ENCODE measurements at regions not wholly inside any gene's neighbourhood (a gene's known extent, or its start where the extent isn't known, plus 50 kb on each side); places are given as distances from the start of the nearest gene placed in this dataset.

DNA sequence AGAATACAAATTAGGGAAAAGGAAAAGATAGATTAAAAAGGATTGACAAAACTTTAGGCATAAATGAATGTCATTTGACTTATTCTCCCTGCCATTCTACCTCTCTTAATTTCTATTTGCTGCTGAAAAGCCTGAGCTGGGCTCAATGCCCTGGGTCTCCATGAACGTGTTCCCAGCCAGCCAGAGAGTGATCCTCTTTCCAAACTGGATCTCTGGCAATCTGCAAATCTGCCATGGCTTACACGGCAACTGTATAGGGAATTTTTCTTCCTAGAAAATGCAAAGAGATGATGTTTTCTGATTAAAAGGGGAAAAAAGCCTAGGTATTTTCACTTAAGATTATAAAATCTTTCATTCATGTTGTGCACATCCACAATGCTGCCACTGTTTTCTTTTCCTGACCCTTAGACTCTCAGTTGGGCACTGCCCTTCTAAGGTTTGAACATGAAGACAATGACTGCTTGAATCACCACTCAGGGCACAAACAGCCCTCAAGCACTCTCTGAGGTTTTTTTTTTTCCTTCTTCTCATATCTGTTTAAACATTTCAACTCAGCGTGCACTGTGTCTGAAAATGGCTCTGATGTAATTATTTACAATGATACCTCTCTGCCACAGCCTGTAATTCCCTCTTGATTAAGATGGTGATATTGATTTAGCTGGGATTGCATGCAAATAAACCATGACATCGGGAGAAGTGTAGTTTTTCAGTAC is 60.3 kb downstream of the DACT1 start:
- no peak for DNase-seq

DNA sequence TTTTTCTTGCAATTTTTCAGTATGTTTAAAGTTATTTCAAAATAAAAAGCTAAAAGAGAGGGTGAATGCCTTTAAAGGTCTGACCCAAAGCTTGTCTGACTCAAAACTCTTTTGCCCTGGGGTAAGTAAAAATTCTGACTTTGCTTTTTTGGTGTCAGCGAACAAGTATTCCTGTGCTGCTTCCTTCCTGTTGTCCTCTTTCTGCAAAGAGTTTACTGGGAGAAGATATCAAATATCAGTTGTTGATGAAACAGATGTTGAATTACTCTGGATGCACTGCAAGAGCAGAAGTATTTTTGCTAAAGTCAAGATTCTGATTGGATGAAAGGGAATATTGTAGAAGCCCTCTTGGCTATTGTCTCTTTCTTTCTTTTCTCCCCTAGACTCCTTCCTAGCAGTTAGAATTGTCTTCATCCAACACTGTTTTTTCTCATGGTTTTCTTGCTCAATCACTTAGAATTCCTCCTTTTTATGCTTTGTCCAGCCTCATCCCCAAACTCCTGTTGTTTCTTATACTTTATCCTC is 62.0 kb downstream of the DACT1 start:
- DNase-seq = no peak

DNA sequence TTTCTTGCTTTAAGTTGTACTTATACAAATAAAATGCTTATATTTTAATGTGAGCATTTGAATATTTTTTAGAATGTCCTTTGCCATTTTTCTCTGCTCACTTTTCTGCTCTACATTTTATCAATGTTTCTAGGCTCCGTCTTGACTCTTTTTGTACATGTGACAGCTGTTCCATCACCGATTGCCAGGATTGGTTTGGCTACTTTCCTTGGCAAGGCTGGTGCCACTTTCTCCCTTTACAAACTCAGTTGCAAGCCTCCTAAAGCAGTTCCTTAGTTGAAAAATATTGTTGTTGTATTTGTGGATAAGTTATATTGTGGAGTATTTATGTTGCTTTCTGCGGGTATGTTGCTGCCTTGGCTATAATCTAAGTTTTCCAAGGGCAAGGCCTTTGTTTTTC is 63.4 kb downstream of the DACT1 start:
- no peak for DNase-seq

DNA sequence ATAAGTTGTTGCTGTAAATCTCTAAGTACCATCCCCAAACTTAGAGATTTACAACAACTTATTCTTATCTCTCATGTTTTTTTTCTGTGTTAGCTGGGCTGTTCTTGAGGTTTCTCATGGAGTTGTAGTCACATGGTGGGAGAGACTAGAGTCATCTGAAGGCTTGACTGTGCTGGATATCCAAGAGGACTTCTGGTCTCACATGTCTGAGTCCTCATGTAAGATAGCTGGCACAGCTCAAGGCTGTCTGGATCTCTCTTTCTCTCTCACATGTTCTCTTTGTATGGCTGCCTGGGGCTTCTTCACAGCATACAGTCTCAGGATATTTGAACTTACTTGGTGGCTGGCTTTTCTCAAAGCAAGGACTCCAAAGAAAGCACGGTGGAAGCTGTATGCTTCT is 63.8 kb downstream of the DACT1 start:
- no peak for DNase-seq

DNA sequence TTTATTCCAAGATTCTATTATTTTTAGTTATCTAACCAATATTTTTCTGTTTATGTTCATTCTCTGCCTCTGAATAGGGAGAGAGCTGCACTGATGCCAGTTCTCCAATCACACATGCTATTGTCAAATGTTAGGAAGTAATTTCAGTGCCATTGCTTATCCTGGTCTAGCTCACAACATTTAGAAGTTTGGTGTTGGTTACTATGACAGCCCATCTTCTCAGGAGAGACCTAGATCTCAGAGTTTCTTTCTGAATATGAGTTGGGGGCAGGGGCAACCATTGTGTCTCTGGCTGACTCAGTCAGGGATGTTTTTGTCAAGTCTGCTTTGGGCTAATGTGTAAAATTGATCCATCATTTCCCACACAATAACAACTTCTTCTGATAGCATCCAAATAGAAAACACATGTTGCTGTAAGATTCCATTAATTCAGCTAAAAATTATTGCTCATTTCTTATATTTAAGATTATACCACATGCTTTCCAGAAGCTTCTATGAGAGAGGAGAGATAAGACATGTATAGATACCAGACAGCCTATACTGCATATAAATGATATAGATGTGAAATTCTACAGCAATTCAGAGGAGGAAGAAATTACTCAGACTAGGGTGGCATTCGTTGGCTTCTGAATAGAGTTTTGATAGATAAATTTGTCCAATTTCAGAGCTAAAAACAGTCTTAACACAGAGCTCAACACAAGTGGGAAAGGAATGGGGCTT is 64.8 kb downstream of the DACT1 start:
- DNase-seq = no peak

DNA sequence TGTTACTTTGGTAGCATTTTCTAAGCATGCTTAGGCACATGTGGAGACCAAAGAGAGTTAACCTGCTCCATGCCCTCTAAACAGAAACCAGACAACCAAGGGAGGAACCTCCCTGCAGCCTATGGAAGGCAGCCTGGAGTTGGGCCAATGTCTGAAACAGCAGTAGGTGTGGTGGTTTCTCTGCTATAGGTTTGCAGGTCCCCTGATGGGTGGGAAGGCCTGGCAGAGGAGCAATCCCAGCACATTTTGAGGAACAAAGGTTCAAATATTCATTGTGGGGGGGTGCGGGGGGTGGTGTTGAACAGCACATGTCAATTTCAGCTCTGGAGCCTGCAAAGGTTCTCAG is 65.4 kb downstream of the DACT1 start:
- DNase-seq = no peak

DNA sequence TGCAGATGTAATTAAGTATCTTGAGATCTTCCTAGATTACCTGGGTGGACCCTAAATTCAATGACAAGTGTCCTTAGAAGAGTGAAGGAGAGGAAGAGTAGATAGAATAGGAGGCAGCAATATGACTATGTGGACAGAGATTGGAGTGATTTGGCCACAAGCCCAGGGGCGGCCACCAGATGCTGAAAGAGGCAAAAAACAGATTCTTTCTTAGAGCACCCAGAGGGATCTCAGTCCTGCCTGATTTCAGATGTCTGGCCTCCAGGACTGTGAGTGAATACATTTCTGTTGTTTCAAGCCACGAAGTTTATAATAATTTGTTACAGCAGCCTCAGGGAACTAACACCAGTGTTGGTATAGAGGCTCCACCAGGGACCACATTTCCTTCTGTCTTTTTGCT is 67.3 kb downstream of the DACT1 start:
- no peak for DNase-seq

DNA sequence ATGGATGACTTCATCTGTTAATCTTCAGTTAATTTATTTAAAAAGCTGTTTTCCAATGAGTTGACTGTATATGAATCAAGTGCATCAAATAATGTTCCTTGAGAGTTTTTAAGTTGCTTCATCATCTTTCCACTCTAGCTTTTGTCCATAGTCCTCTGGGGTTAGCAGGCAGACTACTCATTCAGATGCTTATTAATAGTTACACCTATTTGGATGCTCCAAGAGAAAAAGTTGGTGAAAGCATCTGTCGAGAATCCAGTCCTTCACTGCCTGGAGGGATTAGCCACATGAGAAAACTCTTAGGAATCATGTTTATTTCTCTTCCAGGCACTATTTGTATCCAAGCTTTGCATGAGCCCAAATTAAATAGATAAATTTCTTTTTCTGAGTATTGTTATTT is 70.2 kb downstream of the DACT1 start:
- DNase-seq = no peak

DNA sequence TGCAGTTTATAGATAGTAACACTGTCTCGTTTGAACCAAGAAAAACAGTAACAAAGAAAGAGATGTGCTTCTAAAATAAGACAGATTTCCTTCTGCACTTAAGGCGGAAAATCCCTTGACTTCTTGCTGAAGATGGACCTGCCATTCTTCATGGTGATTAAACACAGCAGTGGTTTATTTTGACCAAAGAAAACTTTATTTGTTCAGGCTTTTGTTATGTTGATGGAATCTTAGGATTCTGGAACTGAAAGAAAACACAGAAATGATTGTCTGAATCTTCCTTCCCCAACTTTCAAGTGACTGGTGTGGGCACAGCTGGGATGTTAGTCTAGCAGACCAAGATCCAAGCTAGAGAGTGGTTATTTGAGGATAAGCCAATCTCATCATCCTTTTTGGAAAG is 72.2 kb downstream of the DACT1 start:
- no peak for DNase-seq

DNA sequence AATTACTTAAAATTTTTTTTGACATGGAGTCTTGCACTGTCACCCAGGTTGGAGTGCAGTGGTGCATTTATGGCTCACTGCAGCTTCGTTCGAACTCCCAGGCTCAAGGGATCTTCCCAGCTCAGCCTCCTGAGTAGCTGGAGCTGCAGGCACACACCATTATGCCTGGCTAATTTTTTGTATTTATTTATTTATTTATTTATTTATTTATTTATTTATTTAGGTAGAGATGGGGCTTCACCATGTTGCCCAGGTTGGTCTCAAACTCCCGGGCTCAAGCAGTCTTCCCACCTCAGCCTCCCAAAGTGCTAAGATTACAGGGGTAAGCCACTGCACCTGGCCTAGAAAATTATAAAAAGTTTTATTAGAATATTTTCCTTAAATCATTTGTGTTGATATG is 73.6 kb downstream of the DACT1 start:
- no peak for DNase-seq

DNA sequence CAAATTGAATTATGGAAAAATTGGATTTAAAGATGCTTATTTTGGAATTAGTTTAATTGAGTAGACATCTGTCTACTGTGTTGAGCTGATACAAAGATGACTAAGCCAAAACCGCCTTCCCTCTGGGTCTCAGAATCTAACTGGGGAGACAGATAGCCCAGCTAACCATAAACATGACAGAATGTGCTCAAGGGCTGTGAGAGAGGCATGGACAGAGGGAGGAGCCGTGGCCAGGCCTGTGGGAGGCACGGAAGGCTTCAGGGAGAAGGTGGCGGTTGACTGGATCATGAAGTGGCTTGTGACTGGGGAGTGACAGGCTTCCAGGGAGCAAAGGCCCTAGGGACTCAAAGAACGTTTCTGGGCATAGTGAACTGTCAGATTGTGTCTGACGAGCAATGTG is 74.6 kb downstream of the DACT1 start:
- no peak for DNase-seq

DNA sequence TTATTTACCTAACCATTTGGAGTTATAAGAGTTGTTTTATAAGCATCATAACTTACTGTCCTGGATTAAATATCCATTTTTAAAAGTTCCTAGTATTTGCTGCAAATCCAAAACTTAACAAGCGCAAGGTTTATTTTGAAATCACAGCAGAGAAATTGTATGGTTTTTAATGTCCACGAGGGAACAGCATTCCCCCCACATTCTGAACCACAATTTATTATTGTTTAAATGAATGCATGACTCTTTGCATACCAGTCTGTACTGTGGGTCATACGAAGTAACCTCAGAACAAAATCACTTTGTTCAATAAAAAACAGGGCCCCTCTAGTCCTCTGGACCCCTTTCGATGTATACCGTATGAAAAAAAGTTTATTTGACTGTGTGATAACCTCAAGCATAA is 75.9 kb downstream of the DACT1 start:
- DNase-seq = no peak

DNA sequence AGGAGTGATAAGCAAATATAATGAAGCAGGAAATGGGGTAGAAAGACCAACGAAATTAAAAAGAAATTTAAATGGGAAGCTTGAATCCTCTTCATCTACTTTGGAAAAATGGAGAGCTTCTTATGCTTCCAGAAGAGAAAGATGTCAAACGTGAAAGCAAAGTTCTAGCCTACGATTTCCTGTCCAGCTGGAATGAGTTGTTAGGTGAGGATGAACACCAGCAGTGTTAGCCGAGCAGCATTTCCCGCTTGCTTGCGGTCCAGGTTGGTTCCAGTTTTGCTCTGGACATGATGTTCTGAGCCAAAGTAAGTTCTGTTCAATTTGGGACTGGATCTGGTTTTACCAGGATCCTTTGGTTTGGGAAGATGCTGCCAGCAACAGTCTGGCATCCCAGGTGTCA is 78.9 kb downstream of the DACT1 start:
- no peak for DNase-seq

DNA sequence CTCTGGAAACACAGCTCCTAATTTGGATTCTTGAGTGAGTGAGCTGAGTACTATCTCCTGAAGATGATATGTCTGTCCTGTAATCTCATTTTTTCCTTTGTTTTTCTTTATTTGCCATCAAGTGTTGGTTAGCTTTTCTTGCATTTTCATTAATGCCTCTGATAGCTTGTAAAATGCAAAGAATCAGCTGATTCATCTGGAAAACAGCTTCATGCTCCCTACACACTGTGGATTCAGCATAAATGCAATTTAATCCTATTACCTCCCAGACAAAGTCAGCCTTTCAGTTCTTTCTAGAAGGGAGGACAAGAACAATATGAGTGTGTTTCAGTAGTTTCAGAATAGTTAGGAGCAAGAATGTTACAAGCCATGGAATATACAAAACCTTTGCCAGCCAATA is 79.4 kb downstream of the DACT1 start:
- no peak for DNase-seq

DNA sequence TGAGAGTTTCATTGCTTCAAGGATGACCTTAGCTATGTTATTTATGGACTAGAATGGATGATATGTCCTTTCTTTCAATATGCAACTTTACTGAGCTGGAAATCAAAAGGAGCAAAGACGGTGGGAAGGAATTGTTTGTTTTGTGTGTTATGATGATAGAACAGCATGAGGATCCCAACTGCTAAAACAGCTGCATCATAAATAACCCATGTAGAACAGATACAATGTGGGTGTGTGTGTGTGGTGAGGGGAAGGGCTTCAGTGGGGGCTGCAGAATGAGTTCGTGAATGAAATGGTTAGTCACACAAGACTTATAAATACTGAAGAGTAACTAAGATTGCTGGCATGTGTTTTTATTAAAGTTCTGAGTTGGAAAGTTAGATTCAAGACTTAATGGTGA is 80.1 kb downstream of the DACT1 start:
- DNase-seq = no peak

DNA sequence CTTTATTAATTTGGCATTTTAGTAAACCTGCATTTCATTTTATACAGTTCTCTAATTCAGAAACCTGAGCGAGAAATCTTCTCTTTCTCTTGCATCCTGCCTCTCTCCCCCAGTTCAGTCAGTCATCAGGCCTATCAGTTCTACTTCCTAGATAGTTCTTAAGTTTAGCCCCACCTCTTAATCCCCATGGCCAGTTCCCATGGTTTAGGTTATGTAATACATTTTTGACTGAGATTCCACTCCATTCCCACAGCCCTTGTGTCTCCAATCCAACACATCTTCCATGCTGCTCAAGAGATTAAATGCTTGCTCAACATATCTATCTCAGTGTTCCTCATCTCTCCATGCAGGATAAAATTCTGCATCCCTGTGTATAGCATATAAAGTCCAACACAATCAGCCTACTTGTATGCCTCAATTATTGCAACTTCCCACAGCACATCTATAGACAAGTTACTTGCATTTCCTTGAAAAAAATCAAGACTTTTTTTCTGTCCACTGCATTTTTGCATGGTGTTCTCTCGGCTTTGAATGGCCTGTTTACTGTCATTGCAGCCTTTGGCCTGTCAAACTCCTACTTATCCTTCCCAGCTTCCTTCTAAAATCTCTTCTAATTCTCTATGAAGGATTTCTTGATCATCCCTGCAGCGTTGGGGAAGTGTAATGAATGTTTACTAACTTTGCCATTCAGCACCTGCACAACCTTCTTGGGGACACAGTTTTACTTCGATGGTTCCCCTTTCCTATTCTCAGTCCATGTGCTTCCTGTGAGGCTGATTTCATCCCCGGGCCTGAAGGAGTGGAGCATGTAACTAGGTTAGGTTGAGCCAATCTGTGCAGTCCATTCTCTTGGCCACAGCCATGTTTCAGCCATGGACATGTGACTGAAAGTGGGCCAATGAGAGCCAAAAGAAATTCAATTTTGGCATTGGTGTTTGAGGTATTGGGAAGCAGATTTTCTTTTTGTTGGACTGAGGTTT is 80.8 kb downstream of the DACT1 start:
- DNase-seq = no peak

DNA sequence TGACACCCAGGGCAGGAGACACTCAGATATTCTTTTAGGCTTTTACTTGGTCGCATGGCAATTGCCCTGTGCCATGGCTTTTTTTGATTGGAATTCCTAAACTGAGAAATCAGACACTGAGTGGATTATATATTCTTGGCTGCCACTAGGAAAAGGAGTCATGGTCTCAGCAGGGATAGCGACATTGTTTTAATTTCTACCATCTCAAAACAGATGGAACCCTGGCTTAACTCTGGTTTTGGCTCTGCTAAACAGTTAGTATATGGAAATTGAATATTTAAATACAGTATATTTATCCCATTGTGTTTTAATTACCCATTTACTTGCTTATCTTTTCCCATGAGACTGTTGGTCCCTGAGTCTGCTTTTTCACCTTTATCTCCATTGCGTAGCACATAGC is 84.0 kb downstream of the DACT1 start:
- DNase-seq = no peak

DNA sequence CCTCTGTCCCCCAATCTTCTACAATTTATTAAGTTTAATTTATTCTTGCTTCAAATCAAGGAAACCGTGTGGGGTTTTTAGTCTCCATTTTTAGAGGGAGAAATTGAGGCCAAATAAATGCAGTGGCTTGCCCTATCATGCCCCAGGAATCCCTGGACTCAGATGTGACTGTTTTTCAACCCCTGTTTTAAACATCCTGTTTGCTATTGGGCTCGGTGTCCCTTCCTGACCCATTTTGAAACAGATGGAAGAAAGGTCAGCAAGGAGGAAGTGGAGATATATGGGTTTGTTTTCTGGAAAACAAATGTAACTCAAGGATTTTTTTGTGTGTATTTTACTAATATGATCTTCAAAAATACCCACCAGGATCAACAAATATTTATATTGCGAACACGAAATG is 84.7 kb downstream of the DACT1 start:
- DNase-seq = no peak

DNA sequence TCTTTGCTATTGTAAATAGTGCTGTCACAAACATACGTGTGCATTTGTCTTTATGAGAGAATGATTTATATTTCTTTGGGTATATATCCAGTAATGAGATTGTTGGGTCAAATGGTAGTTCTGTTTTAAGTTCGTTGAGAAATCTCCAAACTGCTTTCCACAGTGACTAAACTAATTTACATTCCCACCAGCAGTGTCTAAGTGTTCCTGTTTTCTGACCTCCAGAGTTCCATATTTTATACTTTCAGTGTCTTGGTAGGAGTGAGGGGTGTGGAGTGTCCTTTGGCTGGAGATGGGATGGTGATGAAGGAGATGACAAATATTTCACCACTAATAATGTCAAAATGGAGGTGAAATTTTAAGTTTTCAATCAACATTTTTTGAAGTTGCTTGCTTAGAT is 86.4 kb downstream of the DACT1 start:
- no peak for DNase-seq

DNA sequence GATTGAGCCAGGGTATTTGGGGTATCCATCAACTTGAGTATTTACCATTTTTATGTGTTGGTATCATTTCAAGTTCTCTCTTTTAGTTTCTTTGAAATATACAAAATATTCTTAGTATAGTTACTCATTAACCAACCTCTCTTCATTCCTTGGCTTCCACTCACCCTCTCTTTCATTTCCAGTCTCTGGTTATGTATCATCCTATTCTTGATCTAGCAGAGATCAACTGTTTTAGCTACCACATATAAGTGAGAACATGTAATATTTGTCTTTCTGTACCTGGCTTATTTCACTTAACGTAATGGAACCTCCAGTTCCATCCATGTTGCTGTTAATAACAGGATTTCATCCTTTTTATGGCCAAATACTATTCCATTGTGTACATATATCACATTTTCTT is 86.9 kb downstream of the DACT1 start:
- no peak for DNase-seq

DNA sequence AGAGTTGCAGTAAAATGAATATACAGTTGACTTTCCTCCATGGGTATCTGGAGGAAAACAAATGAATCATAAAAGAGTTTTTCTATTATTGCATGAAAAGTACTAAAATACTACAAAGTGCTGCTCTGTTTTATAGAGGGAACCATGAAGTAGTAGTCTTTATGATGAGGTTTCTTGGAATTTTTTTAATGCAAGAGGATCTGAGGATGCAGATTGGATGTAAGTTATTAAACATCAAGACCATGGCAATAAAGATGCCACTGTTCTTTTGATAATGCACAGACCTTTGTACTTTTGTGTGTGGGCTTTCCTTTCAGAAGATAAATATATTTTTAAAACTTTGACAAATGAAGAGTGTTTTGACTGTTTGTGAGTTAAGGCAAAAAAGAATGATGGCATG is 87.5 kb downstream of the DACT1 start:
- DNase-seq = no peak

DNA sequence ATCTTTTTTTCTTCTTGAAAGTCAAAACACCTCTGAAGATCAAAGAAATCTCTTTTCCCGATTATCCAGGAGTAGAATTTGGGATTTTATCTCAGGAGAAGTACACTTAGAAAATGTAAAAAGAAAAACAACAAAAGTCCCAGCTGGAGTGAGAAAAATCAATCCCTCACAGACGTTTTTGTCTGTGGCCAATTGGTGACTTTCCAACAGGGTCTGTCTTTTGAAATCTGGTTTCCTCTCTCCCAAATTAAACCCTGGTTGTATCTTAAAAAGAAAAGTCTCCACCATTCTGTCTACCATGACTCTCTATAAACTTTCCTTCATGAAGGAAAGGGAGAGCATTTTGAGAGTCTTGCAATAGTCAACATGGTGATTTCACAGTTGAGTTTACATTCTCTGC is 88.1 kb downstream of the DACT1 start:
- DNase-seq = no peak

DNA sequence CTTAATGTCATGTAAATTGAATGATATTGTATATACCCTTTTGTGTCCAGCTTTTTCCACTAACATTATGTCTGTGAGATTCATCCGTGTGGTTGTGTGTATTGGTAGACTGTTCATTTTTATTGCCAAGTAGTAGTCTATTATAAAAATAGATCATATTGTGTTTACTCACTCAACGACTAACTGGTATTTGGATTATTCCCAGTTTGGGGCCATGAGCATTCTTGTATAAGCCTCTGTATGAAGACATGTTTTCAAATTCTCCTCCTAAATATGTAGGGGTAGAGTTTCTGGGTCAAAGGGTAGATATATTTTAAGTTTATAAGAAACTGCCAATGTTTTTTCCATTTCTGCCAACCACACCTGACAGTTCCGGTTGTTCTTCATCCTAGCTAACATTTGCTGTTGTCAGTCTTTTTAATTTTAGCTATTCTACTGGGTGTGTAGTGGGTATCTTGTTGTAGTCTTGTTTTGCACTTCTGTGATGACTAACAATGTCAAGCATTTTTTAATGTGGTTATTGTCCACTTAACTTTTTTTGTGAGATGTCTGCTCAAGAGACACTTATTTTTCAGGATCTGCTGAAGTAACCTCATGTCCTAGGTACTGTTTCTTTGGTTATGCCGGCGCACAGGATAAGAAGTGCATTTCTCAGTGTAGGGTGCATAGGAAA is 93.2 kb downstream of the DACT1 start:
- no peak for DNase-seq

Data from CD4-positive, alpha-beta T cell treated with Interleukin-4 for 4 hours (primary cell).